Islet precursor cell (in vitro differentiated cells): ENCODE measurements at regions not wholly inside any gene's neighbourhood (a gene's known extent, or its start where the extent isn't known, plus 50 kb on each side); places are given as distances from the start of the nearest gene placed in this dataset.
A peak's percentile ranks its signal among the peaks of the same experiment; 100 is the strongest.
"Not testable (repeated sequence)": the region's sequence is repeated elsewhere in the genome, so short reads cannot be mapped to it uniquely, and the experiment has no call there.

Experiments used
- DNase-seq: peaks from one replicate; pipeline ENCODE4 v3.0.0-alpha.2; 2018

GRCh38 chr10:119996944-119997343, 104.4 kb downstream of the SEC23IP start:
- DNase-seq: no peak

GRCh38 chr10:119997429-119997828, 104.9 kb downstream of the SEC23IP start:
- peak; percentile 64 for DNase-seq

DNA sequence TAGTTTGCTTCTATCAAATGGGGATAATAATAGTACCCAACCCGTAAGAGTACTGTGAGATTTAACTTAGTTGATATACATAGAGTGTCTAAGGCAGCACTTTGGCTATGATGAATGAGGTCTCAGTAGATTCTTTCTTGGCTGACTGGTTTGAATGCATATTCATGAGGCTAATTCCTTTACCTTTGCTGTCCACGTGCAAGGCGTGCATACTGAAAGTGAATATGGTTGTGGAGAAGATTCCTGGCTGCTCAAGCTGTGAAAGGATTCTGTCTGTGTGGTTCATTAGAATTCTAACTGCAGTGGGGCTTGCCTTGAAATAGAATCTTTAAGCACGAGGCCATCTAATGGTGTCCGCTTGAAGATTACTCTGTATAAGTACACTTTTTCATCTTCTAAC, 110.3 kb downstream of the SEC23IP start:
- DNase-seq: no peak

DNA sequence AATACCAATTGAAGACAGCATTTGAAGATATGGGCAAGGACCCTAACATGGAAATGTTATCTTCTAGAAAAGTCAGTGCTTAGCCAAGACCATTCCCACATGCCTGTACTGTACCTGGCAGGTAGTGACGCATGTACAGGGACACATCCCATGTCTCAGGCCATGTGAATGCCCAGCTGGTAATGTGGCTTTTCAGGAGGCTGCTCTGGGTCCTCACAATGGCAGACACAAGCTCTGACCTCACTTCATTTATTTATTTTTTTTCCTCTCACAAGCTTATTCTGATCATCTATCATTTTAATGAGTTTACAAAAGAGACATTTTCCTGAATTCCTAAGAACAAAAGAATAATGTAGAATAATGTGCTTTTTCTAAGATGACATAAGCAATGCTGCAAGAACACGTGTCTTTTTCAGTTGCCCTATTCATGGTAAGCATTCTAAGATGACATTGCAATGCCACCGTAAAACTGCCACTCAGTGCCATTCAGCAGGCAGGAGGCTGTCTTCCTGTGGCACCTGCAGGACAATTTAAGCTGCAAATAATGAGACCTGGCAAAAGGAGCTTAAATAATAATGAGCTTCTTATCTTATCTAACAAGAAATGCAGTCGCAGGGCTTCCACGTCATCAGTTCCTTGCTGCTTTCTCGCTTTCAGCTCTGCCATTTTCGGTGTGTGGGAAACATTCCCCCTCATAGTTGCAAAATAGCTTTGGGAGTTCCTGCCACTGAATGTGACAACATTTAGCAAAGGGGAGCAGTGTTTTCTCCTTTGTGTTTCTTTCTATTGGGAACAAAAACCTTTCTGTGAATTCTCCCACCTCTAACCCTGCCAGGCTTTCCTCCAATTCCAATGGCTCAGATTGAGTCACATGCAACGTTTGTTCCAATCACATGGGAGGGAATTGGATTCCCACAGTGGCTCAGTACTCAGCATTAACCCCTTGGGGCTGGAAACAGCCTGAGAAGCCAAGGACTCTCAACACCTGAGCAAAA, 113.0 kb downstream of the SEC23IP start:
- DNase-seq: no peak

GRCh38 chr10:120007261-120007660, 114.7 kb downstream of the SEC23IP start:
- DNase-seq: no peak

GRCh38 chr10:120011359-120012130, 119.0 kb downstream of the SEC23IP start:
- peak; percentile 60 for DNase-seq

DNA sequence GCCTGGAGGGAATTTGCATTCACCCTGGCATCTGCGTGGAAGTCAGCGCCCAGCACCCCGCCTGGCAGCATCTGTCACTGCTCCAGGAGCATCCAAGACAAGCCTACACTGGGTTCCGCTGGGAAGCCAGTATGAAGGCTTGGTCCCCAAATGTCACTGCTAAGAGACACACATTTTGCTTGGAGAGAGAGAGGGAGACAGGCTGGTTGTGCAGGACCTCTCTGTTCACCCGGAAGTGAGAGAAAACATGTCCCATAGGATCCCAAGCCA, 119.5 kb downstream of the SEC23IP start:
- DNase-seq: no peak

GRCh38 chr10:120012566-120012965, 120.0 kb downstream of the SEC23IP start:
- DNase-seq: peak; percentile 96

- no peak for DNase-seq
Observed at GRCh38 chr10:120014031-120014430, 121.5 kb downstream of the SEC23IP start.

DNA sequence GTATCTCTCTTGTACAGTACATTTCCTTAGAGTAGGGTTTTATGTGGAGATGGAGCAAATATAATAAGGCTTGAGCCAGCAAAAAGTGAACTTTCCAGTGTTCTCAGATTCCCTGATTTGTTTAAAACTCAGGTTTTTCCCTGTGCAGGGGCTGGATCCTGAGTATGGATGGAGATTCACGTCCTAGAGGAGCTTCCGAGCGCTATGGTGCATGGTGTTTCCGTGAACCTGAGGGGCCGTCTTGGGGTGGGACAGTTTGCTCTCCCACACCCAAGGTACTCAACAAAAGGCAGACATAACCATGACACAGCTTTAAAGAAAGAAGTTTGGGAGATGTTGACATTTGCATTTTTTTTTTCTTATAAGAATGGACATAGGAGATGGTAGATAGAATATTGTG, 122.5 kb downstream of the SEC23IP start:
- DNase-seq: no peak

GRCh38 chr10:120016906-120017305, 124.4 kb downstream of the SEC23IP start:
- no peak for DNase-seq

DNA sequence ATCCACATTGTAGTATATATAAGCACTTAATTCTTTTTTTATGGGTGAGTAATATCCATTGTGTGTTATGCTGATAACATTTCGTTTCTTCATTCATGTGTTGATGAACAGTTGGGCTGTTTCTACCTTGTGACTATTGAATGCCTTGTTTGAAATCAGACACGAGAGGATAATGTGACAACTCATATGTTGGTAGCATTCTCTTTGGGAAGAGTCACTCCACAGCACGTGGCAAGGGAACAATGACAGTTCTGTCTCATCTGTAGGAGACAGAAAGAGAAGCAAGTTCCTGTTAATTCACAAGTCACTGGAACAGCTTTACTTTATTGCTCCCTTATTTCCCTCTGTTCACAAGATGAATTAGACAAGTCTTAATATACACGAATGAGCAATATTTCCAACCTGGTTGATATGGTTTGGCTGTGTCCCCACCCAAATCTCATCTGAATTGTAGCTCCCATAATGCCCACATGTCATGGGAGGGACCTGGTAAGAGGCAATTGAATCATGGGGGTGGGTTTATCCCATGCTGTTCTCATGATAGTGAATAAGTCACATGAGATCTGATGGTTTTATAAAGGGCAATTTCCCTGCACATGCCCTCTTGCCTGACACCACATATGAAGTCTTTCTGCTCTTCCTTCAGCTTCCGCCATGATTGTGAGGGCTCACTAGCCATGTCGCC, 125.3 kb downstream of the SEC23IP start:
- no peak for DNase-seq

DNA sequence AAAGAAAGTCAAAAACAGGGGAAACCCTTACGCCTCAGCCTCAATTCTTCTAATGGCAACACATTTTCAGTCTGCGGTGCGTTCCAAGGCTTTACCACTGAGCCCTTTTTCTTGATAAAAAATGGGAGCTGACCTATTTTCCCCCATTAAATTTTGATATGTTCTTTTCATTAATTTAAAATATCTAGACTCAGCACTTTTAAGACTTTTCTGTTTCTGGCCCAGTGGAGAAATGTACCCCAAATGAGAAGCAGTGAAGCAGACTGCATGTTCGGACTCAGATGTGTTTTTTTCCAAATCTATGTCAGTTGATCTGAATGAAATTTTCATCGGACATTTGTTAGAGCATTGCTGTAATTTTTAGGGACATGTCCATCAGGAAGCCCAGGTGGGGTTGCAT, 126.2 kb downstream of the SEC23IP start:
- no peak for DNase-seq

DNA sequence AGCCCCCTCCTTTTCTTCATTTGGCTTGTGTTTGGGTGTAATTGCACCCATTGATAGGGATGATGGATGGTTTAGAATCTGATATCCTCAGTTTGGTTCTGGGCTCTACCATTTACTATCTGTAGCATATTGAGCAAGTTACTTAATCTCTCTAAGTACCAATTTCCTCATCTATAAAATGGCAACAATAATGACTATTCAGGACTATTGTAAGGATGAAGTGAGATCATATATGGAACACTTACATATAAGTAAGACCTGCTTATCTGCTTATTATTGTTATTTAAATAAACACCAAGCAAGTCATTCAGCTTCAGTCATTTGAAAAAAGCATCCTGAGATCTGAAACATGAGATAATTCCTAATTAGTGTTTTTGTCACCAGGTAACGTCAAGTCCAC, 127.0 kb downstream of the SEC23IP start:
- DNase-seq: no peak

DNA sequence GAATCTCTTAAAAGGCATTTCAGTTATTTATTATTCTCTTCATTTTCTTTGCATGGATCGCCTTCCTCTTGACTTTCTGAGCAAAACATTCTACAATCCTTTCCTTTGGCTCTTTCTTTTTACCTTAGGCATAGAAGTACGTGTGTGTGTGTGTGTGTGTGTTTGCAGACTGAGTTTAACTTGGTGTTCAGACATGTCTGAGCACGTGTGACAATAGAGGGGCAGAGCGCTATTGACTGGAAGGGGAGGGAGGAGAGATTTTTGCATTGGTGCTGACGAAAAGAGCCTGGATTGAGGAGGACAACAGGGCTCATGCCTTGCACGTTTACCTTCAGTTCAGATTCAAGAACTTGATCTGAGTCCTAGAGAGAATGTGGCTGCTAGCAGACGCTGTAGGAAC, 129.8 kb downstream of the SEC23IP start:
- no peak for DNase-seq

DNA sequence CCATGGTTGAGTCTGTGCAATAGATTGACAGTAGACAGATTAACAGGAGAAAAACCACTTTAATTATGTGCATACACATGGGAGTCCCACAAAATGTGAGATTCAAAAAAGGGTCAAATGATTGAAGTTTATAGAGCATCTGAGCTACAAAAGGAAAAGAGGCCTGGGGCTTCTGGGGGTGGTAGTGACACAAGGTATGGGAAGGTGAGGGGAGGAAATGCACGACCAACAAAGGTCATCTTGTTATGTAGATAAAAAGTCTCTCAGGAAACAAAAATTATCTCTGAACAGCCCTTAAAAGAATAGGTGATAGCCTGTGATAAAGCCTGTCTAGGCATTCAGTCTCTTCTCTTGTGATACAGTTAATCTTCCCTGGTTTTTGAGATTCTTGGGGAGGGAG, 141.7 kb downstream of the SEC23IP start:
- DNase-seq: no peak

DNA sequence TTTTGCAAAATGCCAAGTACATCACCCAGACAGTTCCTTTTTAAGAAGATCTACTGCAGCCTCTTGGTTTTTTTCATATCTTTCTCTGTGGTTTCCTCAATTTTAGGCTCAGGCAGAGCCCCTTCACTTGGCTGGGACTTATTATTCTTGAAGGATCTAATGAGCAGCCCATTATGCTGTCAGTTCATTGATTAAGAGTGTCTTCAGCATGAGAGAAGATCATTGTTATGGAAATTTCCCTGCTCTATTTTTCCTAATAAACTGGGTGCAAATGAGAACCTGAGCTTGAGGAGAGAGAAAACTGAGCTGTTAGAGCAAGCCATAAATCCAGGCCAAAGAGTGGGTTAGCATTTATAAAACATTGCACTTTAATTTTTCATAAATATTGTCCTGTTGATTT, 146.5 kb downstream of the SEC23IP start:
- DNase-seq: no peak

DNA sequence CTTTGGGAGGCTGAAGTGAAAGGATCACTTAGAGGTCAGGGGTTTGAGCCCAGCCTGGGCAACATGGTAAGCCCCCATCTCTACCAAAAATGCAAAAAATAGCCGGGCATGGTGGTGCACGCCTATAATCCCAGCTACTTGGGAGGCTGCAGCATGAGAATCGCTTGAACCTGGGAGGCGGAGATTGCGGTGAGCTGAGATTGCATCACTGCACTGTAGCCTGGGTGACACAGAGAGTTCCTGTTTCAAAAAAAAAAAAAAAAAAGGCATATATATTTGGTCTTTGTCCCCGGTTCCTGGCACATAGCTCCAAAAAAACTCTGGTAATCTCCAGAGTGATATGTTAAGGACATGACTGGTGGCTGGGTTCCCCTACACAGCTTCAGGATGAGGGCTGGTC, 147.3 kb downstream of the SEC23IP start:
- DNase-seq: no peak

GRCh38 chr10:120041807-120042559, 149.5 kb downstream of the SEC23IP start:
- no peak for DNase-seq

GRCh38 chr10:120042705-120043104, 150.2 kb downstream of the SEC23IP start:
- DNase-seq: no peak

DNA sequence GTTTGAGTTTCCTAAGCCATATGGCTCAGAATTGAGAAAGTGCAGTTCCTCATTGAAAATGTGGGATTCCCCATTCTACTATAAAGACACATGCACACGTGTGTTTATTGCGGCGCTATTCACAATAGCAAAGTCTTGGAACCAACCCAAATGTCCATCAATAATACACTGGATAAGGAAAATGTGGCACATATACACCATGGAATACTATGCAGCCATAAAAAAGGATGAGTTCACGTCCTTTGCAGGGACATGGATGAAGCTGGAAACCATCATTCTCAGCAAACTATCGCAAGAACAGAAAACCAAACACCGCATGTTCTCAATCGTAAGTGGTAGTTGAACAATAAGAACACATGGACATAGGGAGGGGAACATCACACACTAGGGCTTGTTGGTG, 154.8 kb downstream of the SEC23IP start:
- not testable (repeated sequence) for DNase-seq

- DNase-seq: no peak
Observed at GRCh38 chr10:120047926-120048325, 155.4 kb downstream of the SEC23IP start.

DNA sequence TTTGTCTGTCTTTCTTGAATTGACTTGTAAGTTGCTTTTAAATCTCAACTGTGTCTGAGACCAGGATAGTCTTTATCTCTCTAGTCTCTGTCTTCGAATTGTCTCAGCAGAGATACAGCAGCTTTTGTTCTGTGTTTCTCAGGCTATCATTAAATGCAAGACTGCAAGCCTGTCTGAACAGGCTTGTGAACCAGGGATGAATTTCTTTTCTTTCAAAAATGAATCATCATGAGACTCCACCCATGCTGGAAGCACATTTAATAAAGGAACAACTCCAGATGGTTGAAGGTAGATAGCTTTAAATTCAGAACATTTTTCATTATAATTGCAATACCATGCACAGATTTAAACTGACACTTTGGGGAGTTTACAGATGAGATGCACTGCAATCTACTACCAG, 155.9 kb downstream of the SEC23IP start:
- no peak for DNase-seq
